ENCODE measurements at regions not wholly inside any gene's neighbourhood (a gene's known extent, or its start where the extent isn't known, plus 50 kb on each side); places are given as distances from the start of the nearest gene placed in this dataset.
A peak's percentile ranks its signal among the peaks of the same experiment; 100 is the strongest.

DNA sequence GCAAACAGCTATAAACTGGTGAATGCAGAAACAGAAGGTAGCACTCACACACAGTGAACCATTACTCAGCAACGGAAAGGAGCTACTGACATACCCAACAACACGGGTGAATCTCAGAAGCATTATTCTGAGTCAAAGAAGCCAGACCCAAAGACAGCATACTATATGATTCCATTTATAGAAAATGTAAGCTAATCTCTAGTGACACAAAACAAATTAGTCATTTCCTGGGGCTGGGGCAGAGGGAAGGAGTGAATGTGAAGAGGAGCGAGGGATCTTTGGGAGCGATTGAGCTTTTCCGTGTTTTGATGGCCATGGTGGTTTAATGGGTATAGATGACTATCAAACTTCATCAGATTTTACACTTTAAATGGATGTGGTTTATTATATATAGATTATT, 614.6 kb downstream of the DHX35 start:
- Histone ChIP-seq H3K27ac (ENCODE audit: low read length) (no peak overlapping the region), H3K9me3 (ENCODE audit: insufficient read depth, low read length) (peaks cover 24% of the 10 kb centered on the region), H3K9ac (ENCODE audit: low read length) (no peak overlapping the region), H3K36me3 (replicated peaks; ENCODE audit: low read depth, low read length) (peaks cover 15% of the 10 kb centered on the region), H3K4me1 (ENCODE audit: low read length) (peaks cover 16% of the 10 kb centered on the region), H4K20me1 (ENCODE audit: insufficient read depth, low read length) (no peaks in the 10 kb centered on the region), H3K79me2 (ENCODE audit: low read length) (no peaks in the 10 kb centered on the region), H3K4me2 (ENCODE audit: low read length) (no peak overlapping the region), H3K27me3 (ENCODE audit: low read depth, low read length) (no peaks in the 10 kb centered on the region), H3K4me3 (ENCODE audit: low read length) (no peak overlapping the region), H2AFZ (ENCODE audit: low read depth, low read length) (no peak overlapping the region)
- no peak for TF ChIP-seq EZH2phosphoT487 (IDR thresholded peaks at IDR 0.05; ENCODE audit: low read depth)
- TF ChIP-seq, protein P1, sequence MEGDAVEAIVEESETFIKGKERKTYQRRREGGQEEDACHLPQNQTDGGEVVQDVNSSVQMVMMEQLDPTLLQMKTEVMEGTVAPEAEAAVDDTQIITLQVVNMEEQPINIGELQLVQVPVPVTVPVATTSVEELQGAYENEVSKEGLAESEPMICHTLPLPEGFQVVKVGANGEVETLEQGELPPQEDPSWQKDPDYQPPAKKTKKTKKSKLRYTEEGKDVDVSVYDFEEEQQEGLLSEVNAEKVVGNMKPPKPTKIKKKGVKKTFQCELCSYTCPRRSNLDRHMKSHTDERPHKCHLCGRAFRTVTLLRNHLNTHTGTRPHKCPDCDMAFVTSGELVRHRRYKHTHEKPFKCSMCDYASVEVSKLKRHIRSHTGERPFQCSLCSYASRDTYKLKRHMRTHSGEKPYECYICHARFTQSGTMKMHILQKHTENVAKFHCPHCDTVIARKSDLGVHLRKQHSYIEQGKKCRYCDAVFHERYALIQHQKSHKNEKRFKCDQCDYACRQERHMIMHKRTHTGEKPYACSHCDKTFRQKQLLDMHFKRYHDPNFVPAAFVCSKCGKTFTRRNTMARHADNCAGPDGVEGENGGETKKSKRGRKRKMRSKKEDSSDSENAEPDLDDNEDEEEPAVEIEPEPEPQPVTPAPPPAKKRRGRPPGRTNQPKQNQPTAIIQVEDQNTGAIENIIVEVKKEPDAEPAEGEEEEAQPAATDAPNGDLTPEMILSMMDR (IDR thresholded peaks at IDR 0.05; ENCODE audit: low read depth, low read length): no peak

GRCh38 chr20:39574061-39574460, 611.9 kb downstream of the DHX35 start:
- Histone ChIP-seq H4K20me1 (ENCODE audit: insufficient read depth, low read length) (no peaks in the 10 kb centered on the region), H3K79me2 (ENCODE audit: low read length) (no peaks in the 10 kb centered on the region), H3K4me1 (ENCODE audit: low read length) (peaks cover 27% of the 10 kb centered on the region), H2AFZ (ENCODE audit: low read depth, low read length) (no peak overlapping the region), H3K4me2 (ENCODE audit: low read length) (no peak overlapping the region), H3K27me3 (ENCODE audit: low read depth, low read length) (no peaks in the 10 kb centered on the region), H3K4me3 (ENCODE audit: low read length) (no peak overlapping the region), H3K9ac (ENCODE audit: low read length) (no peak overlapping the region), H3K27ac (ENCODE audit: low read length) (no peak overlapping the region), H3K9me3 (ENCODE audit: insufficient read depth, low read length) (peaks cover 24% of the 10 kb centered on the region), H3K36me3 (replicated peaks; ENCODE audit: low read depth, low read length) (peaks cover 15% of the 10 kb centered on the region)
- TF ChIP-seq EZH2phosphoT487 (IDR thresholded peaks at IDR 0.05; ENCODE audit: low read depth): no peak
- TF ChIP-seq, protein P1 (IDR thresholded peaks at IDR 0.05; ENCODE audit: low read depth, low read length): no peak

DNA sequence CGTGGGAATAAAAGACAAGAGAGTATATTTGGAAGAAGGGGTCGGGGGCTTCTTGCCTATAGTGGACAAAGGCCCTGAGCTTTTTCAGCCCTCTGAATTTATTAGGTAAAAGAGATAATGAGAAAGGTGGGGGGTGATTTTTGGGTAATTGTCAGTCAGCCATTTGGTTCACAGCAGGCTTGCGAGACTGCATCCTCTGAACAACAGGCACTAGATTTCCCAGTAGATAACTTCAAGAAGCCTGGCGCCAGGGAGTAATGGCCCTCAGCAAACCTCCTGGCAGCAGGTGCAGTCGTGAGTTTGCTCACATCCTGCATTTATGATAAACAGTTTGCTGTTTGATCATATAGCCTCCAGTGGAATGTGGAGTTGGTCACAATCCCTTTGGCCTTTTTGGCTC, 609.0 kb downstream of the DHX35 start:
- TF ChIP-seq EZH2phosphoT487 (IDR thresholded peaks at IDR 0.05; ENCODE audit: low read depth): no peak
- TF ChIP-seq, protein P1 (IDR thresholded peaks at IDR 0.05; ENCODE audit: low read depth, low read length): no peak
- H3K4me1 ChIP-seq (ENCODE audit: low read length): peaks cover 40% of the 10 kb centered on the region
- H3K9ac ChIP-seq (ENCODE audit: low read length): no peak overlapping the region
- H4K20me1 ChIP-seq (ENCODE audit: insufficient read depth, low read length): no peaks in the 10 kb centered on the region
- H3K9me3 ChIP-seq (ENCODE audit: insufficient read depth, low read length): peaks cover 14% of the 10 kb centered on the region; the same call in 1 of the 2 replicates
- no peak overlapping the region for H2AFZ ChIP-seq (ENCODE audit: low read depth, low read length)
- no peaks in the 10 kb centered on the region for H3K27me3 ChIP-seq (ENCODE audit: low read depth, low read length)
- no peak overlapping the region for H3K4me2 ChIP-seq (ENCODE audit: low read length)
- no peak overlapping the region for H3K27ac ChIP-seq (ENCODE audit: low read length)
- H3K79me2 ChIP-seq (ENCODE audit: low read length): no peaks in the 10 kb centered on the region
- H3K36me3 ChIP-seq (replicated peaks; ENCODE audit: low read depth, low read length): peaks cover 18% of the 10 kb centered on the region
- no peak overlapping the region for H3K4me3 ChIP-seq (ENCODE audit: low read length)

DNA sequence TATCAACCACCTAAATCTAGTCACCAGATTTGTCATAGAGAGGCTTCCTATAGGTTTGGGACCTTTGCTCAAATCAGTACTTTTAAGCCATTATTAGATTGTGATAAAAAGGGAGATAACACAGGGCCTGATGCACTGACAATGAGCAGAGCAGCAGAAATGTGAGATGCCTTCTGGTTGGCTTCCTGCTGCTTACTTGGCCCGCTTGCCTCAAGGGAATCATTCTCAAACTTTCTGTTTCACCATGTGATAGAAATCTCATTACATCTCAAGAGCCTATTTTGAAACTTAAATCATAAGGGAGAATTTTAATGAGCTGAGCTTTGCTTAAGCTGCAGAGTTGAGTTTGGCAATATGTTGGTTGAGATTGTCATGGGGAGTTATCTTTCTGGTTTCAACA, 606.0 kb downstream of the DHX35 start:
- Histone ChIP-seq H3K36me3 (replicated peaks; ENCODE audit: low read depth, low read length) (peaks cover 4% of the 10 kb centered on the region), H3K79me2 (ENCODE audit: low read length) (no peaks in the 10 kb centered on the region), H3K27me3 (ENCODE audit: low read depth, low read length) (no peaks in the 10 kb centered on the region), H3K9me3 (ENCODE audit: insufficient read depth, low read length) (no peaks in the 10 kb centered on the region), H3K27ac (ENCODE audit: low read length) (peak overlapping the region; percentile 87), H3K4me3 (ENCODE audit: low read length) (0 out of 2 replicates have a peak overlapping the region, but pooled peaks have one; percentile 1), H4K20me1 (ENCODE audit: insufficient read depth, low read length) (no peaks in the 10 kb centered on the region), H2AFZ (ENCODE audit: low read depth, low read length) (no peak overlapping the region), H3K4me1 (ENCODE audit: low read length) (peaks cover 58% of the 10 kb centered on the region), H3K4me2 (ENCODE audit: low read length) (peak overlapping the region; percentile 44), H3K9ac (ENCODE audit: low read length) (peak overlapping the region; percentile 43)
- TF ChIP-seq, protein P1 (IDR thresholded peaks at IDR 0.05; ENCODE audit: low read depth, low read length): no peak
- no peak for TF ChIP-seq EZH2phosphoT487 (IDR thresholded peaks at IDR 0.05; ENCODE audit: low read depth)
